ENCODE measurements at regions not wholly inside any gene's neighbourhood (a gene's known extent, or its start where the extent isn't known, plus 50 kb on each side); places are given as distances from the start of the nearest gene placed in this dataset.
A peak's percentile ranks its signal among the peaks of the same experiment; 100 is the strongest.

- no peak for TF ChIP-seq CTCF (IDR thresholded peaks at IDR 0.05; ENCODE audit: low read depth, low read length)
- H3K4me3 ChIP-seq (ENCODE audit: low read depth, low read length): no peak overlapping the region
- DNase-seq (ENCODE audit: low read depth): no peak
Measured at GRCh38 chr16:54697677-54698076, 233.0 kb upstream of the IRX5 start.

GRCh38 chr16:54696970-54697369 lies 233.7 kb upstream of the IRX5 start:
- DNase-seq (ENCODE audit: low read depth): no peak
- no peak for TF ChIP-seq MYC (IDR thresholded peaks at IDR 0.05; ENCODE audit: low read depth, low read length)
- TF ChIP-seq POLR2A (IDR thresholded peaks at IDR 0.05; ENCODE audit: extremely low read depth, insufficient read length): no peak
- TF ChIP-seq CTCF (IDR thresholded peaks at IDR 0.05; ENCODE audit: low read depth, low read length): no peak
- no peak for TF ChIP-seq MAX (IDR thresholded peaks at IDR 0.05; ENCODE audit: low read depth, low read length)
- H3K4me3 ChIP-seq (ENCODE audit: low read depth, low read length): no peak overlapping the region

GRCh38 chr16:54696522-54696921 lies 234.1 kb upstream of the IRX5 start:
- no peak overlapping the region for H3K4me3 ChIP-seq (ENCODE audit: low read depth, low read length)
- no peak for TF ChIP-seq POLR2A (IDR thresholded peaks at IDR 0.05; ENCODE audit: extremely low read depth, insufficient read length)
- no peak for TF ChIP-seq MAX (IDR thresholded peaks at IDR 0.05; ENCODE audit: low read depth, low read length)
- no peak for TF ChIP-seq CTCF (IDR thresholded peaks at IDR 0.05; ENCODE audit: low read depth, low read length)
- no peak for TF ChIP-seq MYC (IDR thresholded peaks at IDR 0.05; ENCODE audit: low read depth, low read length)
- no peak for DNase-seq (ENCODE audit: low read depth)

- DNase-seq (ENCODE audit: low read depth): no peak
- TF ChIP-seq CTCF (IDR thresholded peaks at IDR 0.05; ENCODE audit: low read depth, low read length) (no peak), MAX (IDR thresholded peaks at IDR 0.05; ENCODE audit: low read depth, low read length) (no peak), POLR2A (IDR thresholded peaks at IDR 0.05; ENCODE audit: extremely low read depth, insufficient read length) (no peak), MYC (IDR thresholded peaks at IDR 0.05; ENCODE audit: low read depth, low read length) (no peak)
- no peak overlapping the region for H3K4me3 ChIP-seq (ENCODE audit: low read depth, low read length)
Measured at GRCh38 chr16:54694651-54695050, 236.0 kb upstream of the IRX5 start.

- no peak for DNase-seq (ENCODE audit: low read depth)
- no peak for TF ChIP-seq MYC (IDR thresholded peaks at IDR 0.05; ENCODE audit: low read depth, low read length)
- TF ChIP-seq CTCF (IDR thresholded peaks at IDR 0.05; ENCODE audit: low read depth, low read length): no peak
- no peak overlapping the region for H3K4me3 ChIP-seq (ENCODE audit: low read depth, low read length)
Measured at GRCh38 chr16:54693864-54694263, 236.8 kb upstream of the IRX5 start.

GRCh38 chr16:54690710-54691109 lies 240.0 kb upstream of the IRX5 start:
- peak; percentile 33 for DNase-seq (ENCODE audit: low read depth)
- H3K4me3 ChIP-seq (ENCODE audit: low read depth, low read length): no peak overlapping the region
- TF ChIP-seq CTCF (IDR thresholded peaks at IDR 0.05; ENCODE audit: low read depth, low read length): no peak
- TF ChIP-seq MYC (IDR thresholded peaks at IDR 0.05; ENCODE audit: low read depth, low read length): no peak
- no peak for TF ChIP-seq MAX (IDR thresholded peaks at IDR 0.05; ENCODE audit: low read depth, low read length)
- TF ChIP-seq POLR2A (IDR thresholded peaks at IDR 0.05; ENCODE audit: extremely low read depth, insufficient read length): no peak
